ENCODE measurements at regions not wholly inside any gene's neighbourhood (a gene's known extent, or its start where the extent isn't known, plus 50 kb on each side); places are given as distances from the start of the nearest gene placed in this dataset.
A peak's percentile ranks its signal among the peaks of the same experiment; 100 is the strongest.

GRCh38 chr20:59451641-59452040 lies 151.2 kb downstream of the EDN3 start:
- TF ChIP-seq CTCF (IDR thresholded peaks at IDR 0.05; ENCODE audit: low read depth, low read length, missing control alignments): no peak
- H3K4me3 ChIP-seq (ENCODE audit: low read depth, low read length): no peak overlapping the region
- in situ Hi-C loops (cut with HindIII; ENCODE audit: low sequenced_read_pairs): no loop called here
- no peak for DNase-seq (ENCODE audit: low read depth)

GRCh38 chr20:59452856-59453255 lies 151.5 kb upstream of the PHACTR3 start:
- no peak for DNase-seq (ENCODE audit: low read depth)
- H3K4me3 ChIP-seq (ENCODE audit: low read depth, low read length): no peak overlapping the region
- in situ Hi-C loops (cut with HindIII; ENCODE audit: low sequenced_read_pairs): no loop called here
- TF ChIP-seq CTCF (IDR thresholded peaks at IDR 0.05; ENCODE audit: low read depth, low read length, missing control alignments): no peak

- TF ChIP-seq CTCF (IDR thresholded peaks at IDR 0.05; ENCODE audit: low read depth, low read length, missing control alignments): no peak
- in situ Hi-C loops (cut with HindIII; ENCODE audit: low sequenced_read_pairs): no loop called here
Measured at GRCh38 chr20:59453759-59454560, 150.4 kb upstream of the PHACTR3 start.

GRCh38 chr20:59455402-59456341 lies 148.7 kb upstream of the PHACTR3 start:
- DNase-seq (ENCODE audit: low read depth): no peak
- H3K4me3 ChIP-seq (ENCODE audit: low read depth, low read length): no peak overlapping the region
- peak; percentile 46 for TF ChIP-seq CTCF (IDR thresholded peaks at IDR 0.05; ENCODE audit: low read depth, low read length, missing control alignments)
- in situ Hi-C loops (cut with HindIII; ENCODE audit: low sequenced_read_pairs): no loop called here

More at GRCh38 chr20:59453759-59454560, 150.4 kb upstream of the PHACTR3 start:
- DNase-seq (ENCODE audit: low read depth): no peak
- H3K4me3 ChIP-seq (ENCODE audit: low read depth, low read length): no peak overlapping the region

- DNase-seq (ENCODE audit: low read depth): no peak
- no peak overlapping the region for H3K4me3 ChIP-seq (ENCODE audit: low read depth, low read length)
- TF ChIP-seq CTCF (IDR thresholded peaks at IDR 0.05; ENCODE audit: low read depth, low read length, missing control alignments): no peak
- in situ Hi-C loops (cut with HindIII; ENCODE audit: low sequenced_read_pairs): no loop called here
Measured at GRCh38 chr20:59456342-59457279, 147.7 kb upstream of the PHACTR3 start.

GRCh38 chr20:59458645-59459044 lies 145.7 kb upstream of the PHACTR3 start:
- no peak for TF ChIP-seq CTCF (IDR thresholded peaks at IDR 0.05; ENCODE audit: low read depth, low read length, missing control alignments)
- no peak for DNase-seq (ENCODE audit: low read depth)
- in situ Hi-C loops (cut with HindIII; ENCODE audit: low sequenced_read_pairs): no loop called here
- no peak overlapping the region for H3K4me3 ChIP-seq (ENCODE audit: low read depth, low read length)
